LNCaP clone FGC (cell line): ENCODE measurements at regions not wholly inside any gene's neighbourhood (a gene's known extent, or its start where the extent isn't known, plus 50 kb on each side); places are given as distances from the start of the nearest gene placed in this dataset.

Experiments used
- DNase-seq: peaks from one replicate; pipeline ENCODE4 v3.0.0-alpha.2; 2011; ENCODE audit warnings: low read depth
- H3K4me3 ChIP-seq: 2 replicates; pipeline ENCODE4 v1.5.1; 2011; ENCODE audit warnings: mild to moderate bottlenecking, low read depth, low read length, control low read depth
- CTCF ChIP-seq: IDR thresholded peaks from 2 replicates; pipeline ENCODE4 v1.5.1; 2012; ENCODE audit warnings: mild to moderate bottlenecking; ENCODE audit not compliant: control insufficient read depth, insufficient read depth; ENCODE audit errors: extremely low read depth

DNA sequence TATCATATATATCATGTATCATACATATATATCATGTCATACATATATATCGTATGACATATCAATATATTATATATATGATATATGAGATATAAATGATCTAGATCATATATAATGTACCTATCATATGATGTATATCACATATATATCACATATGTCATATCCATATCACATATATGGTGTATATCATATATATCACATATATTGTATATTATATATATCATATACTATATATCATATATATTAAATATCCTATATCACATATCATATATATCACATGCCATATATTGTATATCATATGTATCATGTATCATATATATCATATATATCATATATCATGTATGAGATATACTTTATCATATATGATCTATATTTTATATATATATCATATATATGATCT, 355.9 kb upstream of the RBFOX1 start:
- no peak for DNase-seq
- no peak for TF ChIP-seq CTCF
- H3K4me3 ChIP-seq: no peak overlapping the region

GRCh38 chr16:6970171-6970857, 362.3 kb upstream of the RBFOX1 start:
- TF ChIP-seq CTCF: no peak
- H3K4me3 ChIP-seq: no peak overlapping the region
- no peak for DNase-seq

DNA sequence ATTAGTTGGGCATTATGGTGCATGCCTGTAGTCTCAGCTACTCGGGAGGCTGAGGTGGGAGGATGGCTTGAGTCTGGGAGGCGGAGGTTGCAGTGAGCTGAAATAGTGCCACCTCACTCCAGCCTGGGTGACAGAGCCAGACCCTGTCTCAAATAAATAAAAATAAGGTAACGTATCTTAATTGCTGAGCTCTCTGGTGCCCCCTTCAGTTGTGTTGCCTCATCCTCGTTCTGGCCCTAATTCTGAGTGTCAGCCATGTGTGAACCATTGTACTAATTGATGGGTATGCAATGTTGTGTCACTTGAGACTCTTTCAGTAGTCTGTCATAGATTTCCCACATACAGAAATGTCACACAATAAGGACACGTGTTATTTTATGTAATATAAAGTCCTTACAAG, 363.1 kb upstream of the RBFOX1 start:
- DNase-seq: no peak
- no peak for TF ChIP-seq CTCF
- H3K4me3 ChIP-seq: no peak overlapping the region

- TF ChIP-seq CTCF: no peak
- H3K4me3 ChIP-seq: no peak overlapping the region
- DNase-seq: no peak
Measured at GRCh38 chr16:6967796-6968320, 364.8 kb upstream of the RBFOX1 start.

DNA sequence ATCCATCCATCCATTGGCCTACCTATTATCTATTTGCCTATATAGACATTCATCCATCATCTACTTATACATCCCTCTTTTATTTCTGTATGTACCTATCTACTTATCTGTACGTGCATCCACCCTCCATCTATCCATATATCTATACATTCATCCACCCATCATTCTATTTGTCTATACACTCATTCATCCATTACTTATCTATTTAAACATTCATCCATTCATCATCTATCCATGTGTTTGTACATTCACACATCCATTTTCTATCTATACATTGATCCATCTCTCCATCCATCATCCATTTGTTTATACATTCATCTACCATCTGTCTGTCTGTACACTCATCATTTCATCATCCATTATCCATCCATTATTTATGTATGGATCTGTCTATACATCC, 365.7 kb upstream of the RBFOX1 start:
- H3K4me3 ChIP-seq: no peak overlapping the region
- no peak for DNase-seq
- no peak for TF ChIP-seq CTCF

- TF ChIP-seq CTCF: no peak
- no peak overlapping the region for H3K4me3 ChIP-seq
- DNase-seq: no peak
Measured at GRCh38 chr16:6964679-6965078, 368.0 kb upstream of the RBFOX1 start.

DNA sequence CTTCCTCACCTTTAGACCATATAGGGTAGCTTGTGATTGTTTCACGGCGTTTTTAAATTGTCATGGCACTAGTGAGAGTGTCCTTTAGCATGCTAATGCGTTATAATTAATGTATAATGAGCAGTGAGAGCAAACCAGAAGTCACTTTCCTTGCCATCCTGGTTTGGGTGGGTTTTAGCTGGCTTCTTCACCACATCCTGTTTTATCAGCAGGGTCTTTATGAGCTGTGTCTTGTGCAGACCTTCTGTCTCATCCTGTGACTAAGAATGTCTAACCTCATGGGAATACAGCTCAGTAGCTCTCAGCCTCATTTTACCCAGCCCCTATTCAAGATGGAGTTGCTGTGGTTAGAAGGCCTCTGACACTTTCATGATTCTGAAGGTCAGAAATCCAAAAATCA, 370.9 kb upstream of the RBFOX1 start:
- no peak for TF ChIP-seq CTCF
- no peak overlapping the region for H3K4me3 ChIP-seq
- DNase-seq: no peak
